CD4-positive, alpha-beta T cell treated with Interleukin-15 for 4 hours (primary cell): ENCODE measurements at regions not wholly inside any gene's neighbourhood (a gene's known extent, or its start where the extent isn't known, plus 50 kb on each side); places are given as distances from the start of the nearest gene placed in this dataset.

ENCODE experiments used
- DNase-seq: peaks from one replicate; pipeline ENCODE4 v3.0.0-alpha.2; 2020; ENCODE audit warnings: low spot score

- DNase-seq, result no peak
Measured at GRCh38 chr10:128221807-128222206, 95.6 kb upstream of the MKI67 start.

GRCh38 chr10:128222332-128222849, 96.2 kb upstream of the MKI67 start:
- DNase-seq, result no peak

GRCh38 chr10:128230401-128230800, 104.2 kb upstream of the MKI67 start:
- DNase-seq, result no peak

GRCh38 chr10:128233422-128233821, 107.2 kb upstream of the MKI67 start:
- DNase-seq, result no peak

GRCh38 chr10:128237710-128238109, 111.5 kb upstream of the MKI67 start:
- DNase-seq, result no peak

GRCh38 chr10:128241023-128241422, 114.8 kb upstream of the MKI67 start:
- no peak for DNase-seq

- no peak for DNase-seq
Measured at GRCh38 chr10:128242641-128243040, 116.4 kb upstream of the MKI67 start.

- no peak for DNase-seq
Measured at GRCh38 chr10:128245026-128245425, 118.8 kb upstream of the MKI67 start.

GRCh38 chr10:128247576-128247975, 121.4 kb upstream of the MKI67 start:
- DNase-seq, result no peak

GRCh38 chr10:128254476-128254875, 128.3 kb upstream of the MKI67 start:
- DNase-seq, result no peak

- no peak for DNase-seq
Measured at GRCh38 chr10:128257428-128257827, 131.2 kb upstream of the MKI67 start.

- no peak for DNase-seq
Measured at GRCh38 chr10:128258421-128258976, 132.3 kb upstream of the MKI67 start.

- peak; percentile 31 for DNase-seq
Measured at GRCh38 chr10:128263891-128264688, 137.9 kb upstream of the MKI67 start.

GRCh38 chr10:128265596-128265995, 139.4 kb upstream of the MKI67 start:
- DNase-seq, result no peak

GRCh38 chr10:128267581-128267980, 141.4 kb upstream of the MKI67 start:
- no peak for DNase-seq

GRCh38 chr10:128268015-128268722, 141.9 kb upstream of the MKI67 start:
- DNase-seq, result no peak

GRCh38 chr10:128274938-128275337, 148.7 kb upstream of the MKI67 start:
- DNase-seq, result no peak

GRCh38 chr10:128275388-128276177, 149.4 kb upstream of the MKI67 start:
- no peak for DNase-seq

GRCh38 chr10:128277267-128277840, 151.1 kb upstream of the MKI67 start:
- DNase-seq, result no peak

- no peak for DNase-seq
Measured at GRCh38 chr10:128278362-128278761, 152.1 kb upstream of the MKI67 start.

- no peak for DNase-seq
Measured at GRCh38 chr10:128280271-128280670, 154.0 kb upstream of the MKI67 start.

- no peak for DNase-seq
Measured at GRCh38 chr10:128281343-128281742, 155.1 kb upstream of the MKI67 start.
